ENCODE measurements at regions not wholly inside any gene's neighbourhood (a gene's known extent, or its start where the extent isn't known, plus 50 kb on each side); places are given as distances from the start of the nearest gene placed in this dataset.

GRCh38 chr9:115385383-115386122, 267.6 kb upstream of the TNC start:
- no peak overlapping the region for H3K4me3 ChIP-seq
- H3K27ac ChIP-seq = no peak overlapping the region

- Histone ChIP-seq H3K27ac (no peak overlapping the region), H3K4me3 (no peak overlapping the region)
Observed at GRCh38 chr9:115386963-115387770, 269.2 kb upstream of the TNC start.

GRCh38 chr9:115391168-115391825, 273.3 kb upstream of the TNC start:
- H3K27ac ChIP-seq = no peak overlapping the region
- H3K4me3 ChIP-seq = no peak overlapping the region

- H3K27ac ChIP-seq = peak overlapping the region in 3 of 21 experiments; percentile 5 to 36 (median 17)
- no peak overlapping the region for H3K4me3 ChIP-seq
Observed at GRCh38 chr9:115393976-115394775, 276.2 kb upstream of the TNC start.

DNA sequence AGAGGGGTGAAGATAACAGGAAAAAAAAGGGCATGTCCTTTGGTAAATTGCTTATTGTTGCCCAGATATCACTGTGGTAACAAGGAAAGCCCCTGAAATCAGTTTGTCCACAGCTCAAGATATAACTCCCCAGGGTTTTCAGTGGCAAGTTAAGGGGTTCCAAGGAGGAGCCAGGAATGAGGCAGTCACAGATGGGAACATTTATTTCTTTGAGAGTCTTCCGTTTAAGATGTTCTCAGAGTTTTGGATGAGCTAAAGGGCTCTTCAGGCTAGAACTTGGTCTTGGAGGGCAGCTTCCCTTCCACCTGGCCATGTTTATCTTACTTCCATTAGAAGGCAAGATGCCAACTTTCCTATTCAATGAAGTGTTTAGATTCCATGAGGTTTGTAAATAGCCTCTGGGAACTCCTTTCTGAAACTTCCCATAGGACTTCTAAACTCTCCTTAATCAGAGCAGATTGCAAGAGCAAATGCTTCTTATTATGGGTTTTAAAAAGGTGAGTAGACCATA, 277.6 kb upstream of the TNC start:
- Histone ChIP-seq H3K27ac (peak overlapping the region in 5 of 21 experiments; percentile 1 to 52 (median 36)), H3K4me3 (no peak overlapping the region)

- Histone ChIP-seq H3K4me3 (no peak overlapping the region), H3K27ac (peak overlapping the region in 2 of 21 experiments; percentile 1 to 51)
Observed at GRCh38 chr9:115396071-115396529, 278.1 kb upstream of the TNC start.

DNA sequence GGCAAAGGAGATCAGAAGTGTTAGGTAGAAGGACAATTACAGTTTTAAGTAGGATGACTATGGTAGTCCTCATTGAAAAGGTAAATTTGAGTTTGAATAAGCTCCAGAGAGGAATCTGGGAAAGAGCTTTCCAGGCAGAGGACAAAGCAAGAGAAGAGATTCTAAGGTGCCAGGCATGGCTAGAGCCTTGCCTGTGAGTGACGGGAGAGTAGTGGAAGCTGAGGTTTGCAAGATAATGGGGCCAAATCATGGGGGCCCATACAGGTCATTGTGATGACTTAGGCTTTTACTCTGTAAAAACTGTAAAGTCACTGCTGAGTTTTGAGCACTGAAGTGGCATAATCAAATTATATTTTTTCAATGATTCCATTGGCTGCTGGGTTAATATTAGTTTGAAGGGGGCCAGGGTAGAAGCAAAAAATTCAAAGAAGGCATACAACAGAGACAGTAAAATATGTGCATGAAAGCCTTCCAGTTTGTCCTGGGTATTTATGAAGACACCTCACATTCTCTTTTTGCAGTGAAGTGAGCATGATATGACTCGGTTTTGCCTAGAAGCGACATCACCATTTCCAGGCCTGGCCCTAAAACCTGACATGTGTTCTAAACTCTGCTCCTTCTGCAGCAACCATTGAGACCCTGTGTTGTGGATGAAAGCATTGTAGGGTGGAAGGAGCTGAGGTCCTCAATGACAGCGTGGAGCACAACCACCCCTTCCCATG, 279.8 kb upstream of the TNC start:
- H3K27ac ChIP-seq = no peak overlapping the region
- no peak overlapping the region for H3K4me3 ChIP-seq

DNA sequence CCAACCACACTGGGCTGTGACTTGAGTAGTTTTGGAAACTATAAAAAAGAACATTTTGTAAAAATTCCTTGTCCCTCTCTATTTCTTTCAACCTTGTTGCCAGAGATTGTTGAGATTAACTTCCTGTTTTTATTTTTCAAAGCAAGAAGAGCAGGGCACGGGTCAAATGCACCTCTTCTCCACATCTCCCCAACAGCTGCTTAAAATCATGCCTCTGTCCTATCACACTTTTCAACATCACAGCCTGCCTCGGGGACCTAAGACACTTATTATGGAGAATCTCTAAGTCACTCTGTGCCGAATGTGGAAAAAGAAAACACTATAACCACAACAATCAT, 280.3 kb upstream of the TNC start:
- no peak overlapping the region for H3K27ac ChIP-seq
- H3K4me3 ChIP-seq = no peak overlapping the region

GRCh38 chr9:115398996-115399395, 281.0 kb upstream of the TNC start:
- Histone ChIP-seq H3K4me3 (no peak overlapping the region), H3K27ac (no peak overlapping the region)

GRCh38 chr9:115400796-115401195, 282.8 kb upstream of the TNC start:
- no peak overlapping the region for H3K27ac ChIP-seq

GRCh38 chr9:115401756-115402327, 283.9 kb upstream of the TNC start:
- no peak overlapping the region for H3K27ac ChIP-seq
- H3K4me3 ChIP-seq = no peak overlapping the region

More at GRCh38 chr9:115400796-115401195, 282.8 kb upstream of the TNC start:
- H3K4me3 ChIP-seq = no peak overlapping the region

GRCh38 chr9:115403753-115404152, 285.8 kb upstream of the TNC start:
- H3K4me3 ChIP-seq = no peak overlapping the region
- no peak overlapping the region for H3K27ac ChIP-seq

DNA sequence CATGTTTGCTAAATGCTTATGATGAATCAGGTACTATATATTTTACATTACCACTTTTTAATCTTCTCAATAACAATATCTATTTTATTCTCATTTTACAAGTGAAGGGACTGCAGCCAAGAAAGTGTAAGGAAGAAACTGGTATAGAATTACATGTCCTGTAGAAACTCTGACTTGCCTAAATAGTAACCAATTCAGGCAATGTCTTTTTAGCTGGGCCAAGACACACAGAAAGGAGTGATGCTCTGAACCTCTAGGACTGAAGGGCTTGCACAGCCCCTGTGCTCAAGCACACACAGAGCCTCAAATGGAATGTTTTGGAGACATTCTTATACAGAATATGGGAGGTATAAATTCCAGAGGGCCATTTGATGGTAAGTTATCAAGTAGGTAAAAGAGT, 286.4 kb upstream of the TNC start:
- no peak overlapping the region for H3K27ac ChIP-seq
- H3K4me3 ChIP-seq = no peak overlapping the region

GRCh38 chr9:115411516-115411915, 293.6 kb upstream of the TNC start:
- peak overlapping the region in 9 of 21 experiments; percentile 24 to 80 (median 61) for H3K27ac ChIP-seq
- H3K4me3 ChIP-seq = no peak overlapping the region

- Histone ChIP-seq H3K27ac (peak overlapping the region in 8 of 21 experiments; percentile 25 to 80 (median 58)), H3K4me3 (no peak overlapping the region)
Observed at GRCh38 chr9:115411993-115412452, 294.1 kb upstream of the TNC start.

- Histone ChIP-seq H3K27ac (peak overlapping the region in 7 of 21 experiments; percentile 8 to 66 (median 34)), H3K4me3 (no peak overlapping the region)
Observed at GRCh38 chr9:115412656-115413055, 294.7 kb upstream of the TNC start.

GRCh38 chr9:115413304-115413703, 295.3 kb upstream of the TNC start:
- Histone ChIP-seq H3K27ac (peak overlapping the region in 9 of 21 experiments; percentile 8 to 66 (median 34)), H3K4me3 (no peak overlapping the region)

DNA sequence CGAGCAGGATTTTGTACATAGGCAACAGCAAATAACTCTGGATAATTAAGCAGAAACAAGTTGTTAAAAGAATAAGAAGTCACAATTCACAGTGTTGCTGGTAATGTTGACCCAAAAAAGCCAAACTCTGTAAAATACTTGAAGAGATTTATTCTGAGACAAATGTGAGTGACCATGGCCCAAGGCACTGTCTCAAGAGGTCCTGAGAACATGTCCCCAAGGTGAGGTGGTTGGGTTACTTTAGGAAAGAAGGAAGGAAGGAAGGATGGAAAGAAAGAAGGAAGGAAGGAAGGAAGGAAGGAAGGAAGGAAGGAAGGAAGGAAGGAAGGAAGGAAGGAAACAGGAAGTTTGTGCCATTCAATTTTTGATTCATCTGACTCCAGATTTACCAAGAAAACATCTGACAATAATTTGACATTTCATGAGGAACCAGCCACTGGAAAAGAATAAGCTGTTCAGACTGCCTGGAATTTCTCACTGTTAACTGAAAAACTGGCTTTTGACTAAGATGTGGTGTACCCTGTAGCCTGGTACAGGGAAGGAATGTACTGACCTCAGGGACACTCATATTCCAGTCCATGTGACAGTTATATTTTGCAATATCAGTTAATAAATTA, 295.9 kb upstream of the TNC start:
- peak overlapping the region in 6 of 21 experiments; percentile 3 to 66 (median 40) for H3K27ac ChIP-seq

More for the DNA sequence above, 295.9 kb upstream of the TNC start:
- H3K4me3 ChIP-seq = no peak overlapping the region
